SHP77 treated with DMSO at 0.1 percent for 48 hours (cell line): ENCODE measurements at regions not wholly inside any gene's neighbourhood (a gene's known extent, or its start where the extent isn't known, plus 50 kb on each side); places are given as distances from the start of the nearest gene placed in this dataset.

Source experiments
- DNase-seq: peaks from one replicate; lab custom pipeline; 2025; lab: John Stamatoyannopoulos, UW

DNA sequence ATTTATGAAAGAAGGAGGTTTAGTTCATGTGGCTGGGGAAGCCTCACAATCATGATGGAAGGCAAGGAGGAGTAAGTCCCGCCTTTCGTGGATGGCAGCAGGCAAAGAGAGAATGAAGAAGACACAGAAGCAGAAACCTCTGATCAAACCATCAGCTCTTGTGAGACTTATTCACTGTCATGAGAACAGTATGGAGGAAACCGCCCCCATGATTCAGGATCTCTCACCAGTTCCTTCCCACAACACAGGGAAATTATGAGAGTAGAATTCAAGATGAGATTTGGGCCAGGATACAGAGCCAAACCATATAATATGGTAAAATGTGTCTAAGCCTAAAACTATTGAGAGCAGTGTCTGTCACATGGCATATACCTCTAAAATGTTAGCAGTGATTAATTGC is 503.8 kb upstream of the CCDC179 start:
- no peak for DNase-seq

DNA sequence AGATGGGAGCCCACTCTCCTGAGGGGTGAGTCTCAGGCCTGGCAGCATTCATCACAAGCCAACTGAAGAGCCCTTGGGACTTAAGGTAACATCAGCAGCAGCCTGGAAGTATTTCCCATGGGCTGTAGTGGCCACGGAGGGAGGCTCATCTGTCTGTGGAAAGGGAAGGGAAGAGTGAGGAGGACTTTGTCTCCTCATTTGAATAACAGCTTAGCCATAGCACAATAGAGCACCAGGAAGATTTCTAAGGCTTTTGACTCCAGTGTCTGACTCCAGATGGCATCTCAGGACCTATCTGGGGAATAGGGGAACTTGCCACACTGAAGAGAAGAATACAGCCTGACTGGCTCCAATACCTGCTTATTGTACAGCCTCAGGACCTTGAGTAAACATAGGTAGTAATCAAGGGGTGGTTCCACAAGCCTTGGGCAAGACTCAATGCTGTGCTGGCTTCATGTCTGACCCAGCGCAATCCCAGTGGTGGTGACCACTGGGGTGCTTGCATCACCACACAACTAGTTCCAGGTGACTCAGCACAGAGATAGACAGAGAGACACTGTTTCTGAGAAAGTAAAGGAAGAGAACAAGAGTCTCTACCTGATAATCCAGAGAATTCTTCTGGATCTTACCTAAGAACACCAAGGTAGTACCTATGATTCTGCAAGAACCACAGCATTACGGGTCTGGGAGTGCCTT is 510.5 kb upstream of the CCDC179 start:
- DNase-seq: no peak

DNA sequence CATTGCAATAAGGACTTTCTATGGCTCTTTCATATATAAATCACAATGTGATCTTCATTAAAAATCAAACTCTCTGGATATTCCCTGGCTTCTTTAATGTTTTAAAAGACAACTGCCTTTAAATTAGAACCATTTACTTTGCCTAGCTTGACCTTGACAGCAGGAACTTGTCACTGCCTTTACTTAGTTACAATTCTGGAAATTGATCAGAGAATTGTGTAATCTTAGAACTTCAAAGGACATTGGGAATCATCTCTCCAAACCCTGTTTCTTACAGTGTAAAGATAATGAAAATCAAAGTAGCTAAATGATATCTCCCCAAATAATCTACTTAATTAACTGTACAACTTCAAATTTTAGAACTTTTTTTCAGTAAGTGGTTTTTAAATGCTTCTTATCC is 517.6 kb upstream of the CCDC179 start:
- no peak for DNase-seq

DNA sequence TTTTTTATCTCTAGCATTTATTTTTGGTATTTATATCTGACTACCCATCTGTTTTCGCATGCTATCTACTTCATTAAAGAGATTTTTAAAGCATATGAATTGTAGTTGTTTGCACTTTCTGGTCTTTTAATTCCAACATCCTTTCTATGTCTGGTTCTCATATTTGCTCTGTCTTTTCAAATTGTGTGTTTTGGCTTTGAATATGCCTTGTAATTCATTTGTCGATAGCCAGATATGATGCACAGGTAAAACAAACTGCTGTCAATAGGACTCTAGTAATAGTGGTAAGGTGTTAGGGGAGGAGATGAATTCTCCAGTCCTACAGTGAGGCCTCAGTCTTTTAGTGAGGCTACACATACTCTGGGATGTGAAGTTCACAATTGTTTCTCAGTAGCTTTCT is 530.8 kb upstream of the CCDC179 start:
- no peak for DNase-seq

DNA sequence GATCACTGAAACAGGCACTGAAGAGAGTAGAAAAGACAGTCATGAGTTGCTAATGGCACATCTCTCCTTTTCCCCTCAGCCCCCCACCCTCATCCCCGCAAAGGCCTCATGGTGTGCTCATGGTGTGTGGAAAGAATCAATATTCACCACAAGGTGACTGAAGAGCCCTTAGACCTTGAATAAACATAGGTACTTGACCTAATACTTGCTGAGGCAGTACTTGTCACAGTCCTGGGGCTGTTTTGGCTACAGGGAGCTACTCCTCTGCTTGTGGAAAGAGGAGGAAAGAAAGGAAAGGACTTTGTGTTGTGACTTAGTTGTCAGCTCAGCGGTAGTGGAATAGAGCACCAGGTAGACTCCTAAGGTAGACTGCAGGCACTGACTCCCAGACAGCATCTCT is 537.8 kb upstream of the CCDC179 start:
- DNase-seq: no peak

DNA sequence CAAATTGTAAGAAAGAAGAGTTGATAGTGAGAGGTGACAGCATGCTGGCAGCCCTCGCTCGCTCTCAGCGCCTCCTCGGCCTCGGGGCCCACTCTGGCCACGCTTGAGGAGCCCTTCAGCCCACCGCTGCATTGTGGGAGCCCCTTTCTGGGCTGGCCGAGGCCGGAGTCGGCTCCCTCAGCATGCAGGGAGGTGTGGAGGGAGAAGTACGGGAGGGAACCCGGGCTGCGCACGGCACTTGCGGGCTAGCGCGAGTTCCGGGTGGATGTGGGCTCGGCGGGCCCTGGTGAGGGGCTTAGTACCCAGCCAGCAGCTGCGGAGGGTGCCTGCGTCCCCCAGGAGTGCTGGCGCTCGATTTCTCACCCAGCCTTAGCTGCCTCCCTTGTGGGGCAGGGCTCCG is 539.7 kb upstream of the CCDC179 start:
- no peak for DNase-seq

DNA sequence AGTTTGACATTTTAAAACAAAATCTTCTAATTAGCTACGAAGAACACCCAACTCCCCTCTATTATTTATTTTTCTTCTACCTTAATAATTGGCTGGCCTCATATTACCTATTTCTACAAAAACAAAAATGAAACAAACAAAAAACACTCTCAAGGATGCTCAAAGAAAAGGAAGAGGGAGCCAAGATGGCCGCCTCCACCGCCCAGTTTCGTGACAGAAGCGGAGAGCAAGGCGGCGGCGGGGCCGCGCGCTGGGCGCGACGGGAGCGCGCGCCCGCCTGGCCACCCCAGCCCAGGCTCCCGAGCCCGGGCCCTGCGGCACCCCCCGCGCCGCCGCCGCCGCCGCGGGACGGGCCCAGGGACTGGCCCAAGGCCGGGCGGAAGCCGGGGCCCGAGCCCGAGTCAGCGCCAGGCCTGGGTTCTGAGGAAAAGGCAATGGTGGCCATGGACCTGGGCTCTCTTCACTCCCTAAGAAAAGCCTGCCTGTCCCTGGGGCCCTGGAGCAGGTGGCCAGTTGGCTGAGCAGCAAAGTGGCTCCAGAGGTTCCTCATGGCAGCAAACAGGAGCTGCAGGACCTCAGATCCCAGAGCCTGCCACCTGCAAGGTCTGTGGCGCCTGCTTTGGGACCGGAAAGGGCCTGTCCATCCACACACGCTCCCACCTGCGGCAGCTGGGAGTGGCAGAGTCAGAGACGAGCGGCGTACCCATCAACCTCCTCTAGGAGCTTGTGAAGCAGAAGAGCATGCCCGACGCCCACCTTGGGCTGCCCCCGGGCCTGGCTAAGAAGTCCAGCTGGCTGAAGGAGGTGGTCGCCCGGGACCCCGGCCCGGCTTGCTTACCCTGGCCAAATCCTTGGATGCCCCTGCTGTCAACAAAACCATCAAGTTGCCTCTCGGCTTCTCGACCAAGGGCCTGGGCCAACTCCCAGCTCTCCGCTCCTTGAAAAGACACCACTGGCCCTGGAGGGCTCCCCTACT is 543.2 kb upstream of the CCDC179 start:
- no peak for DNase-seq

DNA sequence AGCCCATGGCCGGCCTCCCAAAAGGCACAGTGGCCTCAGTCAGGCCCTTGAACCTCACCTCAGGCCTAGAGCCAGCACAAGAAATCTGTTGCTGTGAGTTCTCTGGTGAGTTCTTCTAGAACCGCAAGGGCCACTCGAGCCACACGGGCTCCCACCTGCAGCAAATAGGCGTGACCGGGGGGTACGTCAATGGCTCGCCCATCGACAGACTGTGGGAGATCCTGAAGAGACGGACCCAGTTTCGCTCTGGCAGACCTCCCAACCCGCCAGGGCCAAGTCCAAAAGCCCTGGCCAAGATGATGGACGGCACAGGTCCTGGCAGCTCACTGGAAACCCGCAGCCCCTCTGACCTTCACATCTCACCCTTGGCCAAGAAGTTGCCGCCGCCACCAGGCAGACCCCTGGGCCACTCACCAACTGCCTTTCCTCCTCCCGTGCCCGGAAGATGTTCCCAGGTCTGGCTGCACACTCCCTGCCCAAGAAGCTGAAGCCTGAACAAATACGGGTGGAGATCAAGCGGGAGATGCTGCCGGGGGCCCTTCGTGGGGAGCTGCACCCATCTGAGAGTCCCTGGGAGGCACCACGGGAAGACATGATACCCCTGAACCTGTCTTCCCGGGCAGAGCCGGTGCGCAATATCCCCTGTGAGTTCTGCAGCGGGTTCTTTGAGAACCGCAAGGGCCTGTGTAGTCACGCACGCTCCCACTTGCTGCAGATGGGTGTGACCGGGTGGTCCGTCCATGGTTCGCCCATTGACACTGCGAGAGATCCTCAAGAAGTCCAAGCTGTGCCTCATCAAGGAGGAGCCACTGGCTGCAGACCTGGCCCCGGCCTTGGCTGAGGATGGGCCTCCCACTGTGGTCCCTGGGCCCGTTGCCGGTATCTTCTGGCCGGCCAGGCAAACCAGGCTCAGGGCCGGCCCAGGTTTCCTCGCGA is 544.2 kb upstream of the CCDC179 start:
- DNase-seq: no peak

DNA sequence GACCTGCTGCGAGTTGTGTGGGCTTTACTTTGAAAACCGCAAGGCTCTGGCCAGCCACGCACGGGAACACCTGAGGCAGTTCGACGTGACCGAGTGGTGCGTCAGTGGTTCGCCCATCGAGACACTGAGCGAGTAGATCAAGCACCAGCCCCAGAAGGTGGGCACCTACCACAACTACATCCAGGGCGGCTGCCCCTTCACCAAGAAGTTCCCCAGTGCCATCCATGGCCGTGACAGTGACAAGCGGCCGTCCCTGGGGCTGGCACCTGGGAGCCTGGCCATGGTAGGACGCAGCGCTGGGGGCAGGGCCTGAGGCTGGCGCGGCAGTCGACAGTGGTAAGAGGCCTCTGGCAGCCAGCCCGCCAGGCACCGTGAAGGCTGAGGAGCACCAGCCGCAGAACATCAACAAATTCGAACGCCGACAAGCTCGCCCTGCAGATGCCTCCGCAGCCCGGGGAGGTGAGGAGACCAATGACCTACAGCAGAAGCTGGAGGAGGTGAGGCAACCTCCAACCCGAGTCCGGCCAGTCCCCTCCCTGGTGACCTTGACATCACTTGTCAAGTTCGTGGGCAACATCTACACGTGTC is 545.2 kb upstream of the CCDC179 start:
- DNase-seq: no peak

DNA sequence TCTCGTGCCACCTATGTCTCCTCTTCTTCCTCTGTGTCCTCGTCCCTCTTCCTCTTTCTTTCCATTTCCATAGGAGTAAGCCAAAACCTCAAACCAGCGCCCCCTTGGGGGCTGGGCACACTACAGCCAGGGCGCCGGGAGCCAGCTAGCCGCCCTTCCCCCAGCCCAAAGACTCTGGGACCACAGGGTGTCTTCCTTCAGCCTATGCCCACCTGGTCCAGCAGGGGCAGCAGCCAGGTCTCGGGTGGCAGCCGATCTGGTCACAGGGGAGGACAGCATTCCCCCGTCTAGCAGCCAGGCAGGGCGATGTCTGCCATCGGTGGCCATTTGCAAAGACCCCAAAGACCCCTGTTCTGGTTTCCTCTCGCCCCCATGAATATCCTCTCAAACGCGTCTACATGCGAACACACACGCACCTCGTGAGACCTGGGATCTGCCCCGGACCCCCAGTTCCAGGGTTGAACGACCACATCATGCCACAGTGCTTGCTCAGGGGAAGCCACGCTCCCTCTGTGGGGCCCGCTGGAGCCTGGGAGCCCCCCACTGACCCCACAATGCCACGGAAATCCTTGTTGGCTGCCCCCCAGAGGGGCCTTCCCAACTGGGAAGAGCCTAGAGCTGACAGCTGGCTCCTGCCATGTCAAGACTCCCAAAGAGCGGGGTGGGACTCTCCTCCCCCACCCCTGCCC is 546.0 kb upstream of the CCDC179 start:
- no peak for DNase-seq

DNA sequence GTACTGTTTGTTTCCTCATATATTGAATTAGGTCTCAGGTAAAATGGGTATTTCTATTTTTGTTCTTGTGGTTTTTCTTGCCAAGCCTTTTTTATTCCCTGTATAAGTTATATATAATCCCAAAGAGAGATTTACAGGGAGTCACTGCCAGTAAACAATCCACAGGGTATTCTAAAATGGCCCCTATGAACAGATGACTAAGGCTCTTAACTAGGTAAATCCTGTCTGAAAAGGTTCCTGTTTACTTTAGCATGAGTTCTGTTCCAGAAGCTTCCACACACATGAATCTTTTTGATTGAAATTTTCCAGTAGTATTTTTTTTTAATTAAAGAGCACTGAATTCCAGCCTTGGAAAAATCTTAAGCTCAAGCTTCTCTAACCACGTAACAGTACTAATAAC is 552.8 kb upstream of the CCDC179 start:
- DNase-seq: no peak

DNA sequence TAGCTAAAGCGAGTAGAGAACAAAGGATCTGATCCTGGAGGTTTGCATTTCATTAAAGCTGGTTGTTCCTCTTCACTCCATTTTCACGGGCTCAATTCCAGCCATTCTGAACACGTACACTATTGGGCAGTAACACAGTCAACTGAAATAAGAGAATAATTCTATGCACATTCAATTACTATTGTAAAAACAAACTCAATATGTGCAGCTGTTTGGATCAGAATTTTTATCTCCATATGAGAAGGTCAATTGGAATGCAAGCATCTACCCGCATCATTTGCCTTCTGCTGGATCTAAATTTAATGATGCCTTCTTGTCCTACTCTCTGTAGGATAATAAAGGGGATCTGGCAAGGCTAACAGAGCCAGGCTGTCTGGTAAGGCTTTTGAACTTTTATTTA is 562.8 kb upstream of the CCDC179 start:
- no peak for DNase-seq

DNA sequence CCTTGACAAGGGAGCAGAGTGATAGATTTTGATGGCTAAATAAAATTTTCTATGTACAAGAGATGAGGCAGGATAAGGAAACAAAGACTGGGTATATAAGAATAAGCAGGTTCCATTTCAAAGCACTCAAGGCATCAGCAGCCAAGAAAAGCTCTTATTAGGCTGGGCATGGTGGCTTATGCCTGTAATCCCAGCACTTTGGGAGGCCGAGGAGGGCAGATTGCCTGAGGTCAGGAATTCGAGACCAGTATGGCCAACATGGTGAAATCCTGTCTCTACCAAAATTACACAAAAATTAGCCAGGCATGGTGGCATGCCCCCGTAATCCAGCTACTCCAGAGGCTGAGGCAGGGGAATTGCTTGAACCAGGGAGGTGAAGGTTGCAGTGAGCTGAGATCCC is 563.4 kb upstream of the CCDC179 start:
- no peak for DNase-seq

DNA sequence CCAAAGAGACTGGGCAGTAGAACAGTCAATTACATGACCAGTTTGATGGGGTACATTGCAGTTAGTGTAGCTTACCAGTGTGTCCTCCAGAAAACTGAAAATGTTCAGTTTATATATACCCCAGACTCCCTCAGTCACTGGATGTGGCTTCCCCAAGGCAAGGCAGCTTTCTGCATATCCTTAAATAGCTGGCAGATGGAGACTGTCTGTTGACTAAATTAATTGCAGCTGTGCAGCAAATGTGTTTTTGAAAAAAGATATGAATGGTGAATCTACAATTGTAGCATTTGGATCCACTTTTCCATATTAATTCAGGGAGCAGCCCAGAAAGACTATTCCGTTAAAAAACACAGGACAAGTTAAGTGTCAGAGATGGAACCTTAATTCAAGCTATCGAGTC is 565.1 kb upstream of the CCDC179 start:
- DNase-seq: no peak

DNA sequence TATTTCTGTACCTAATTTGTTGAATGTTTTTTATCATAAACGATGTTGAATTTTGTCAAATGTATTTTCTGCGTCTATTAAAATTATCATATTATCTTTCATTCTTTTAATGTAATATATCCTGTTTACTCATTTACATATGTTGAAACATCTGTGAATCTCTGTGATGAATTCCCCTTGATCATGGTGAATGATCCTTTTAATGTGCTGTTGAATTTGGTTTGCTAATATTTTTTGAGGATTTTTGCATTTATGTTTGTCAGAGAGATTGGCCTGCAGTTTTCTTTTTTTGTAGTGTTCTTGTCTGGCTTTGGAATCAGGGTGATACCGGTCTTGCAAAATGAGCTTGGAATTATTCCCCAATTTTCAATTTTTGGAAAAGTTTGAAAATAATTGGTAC is 569.3 kb upstream of the CCDC179 start:
- DNase-seq: no peak

DNA sequence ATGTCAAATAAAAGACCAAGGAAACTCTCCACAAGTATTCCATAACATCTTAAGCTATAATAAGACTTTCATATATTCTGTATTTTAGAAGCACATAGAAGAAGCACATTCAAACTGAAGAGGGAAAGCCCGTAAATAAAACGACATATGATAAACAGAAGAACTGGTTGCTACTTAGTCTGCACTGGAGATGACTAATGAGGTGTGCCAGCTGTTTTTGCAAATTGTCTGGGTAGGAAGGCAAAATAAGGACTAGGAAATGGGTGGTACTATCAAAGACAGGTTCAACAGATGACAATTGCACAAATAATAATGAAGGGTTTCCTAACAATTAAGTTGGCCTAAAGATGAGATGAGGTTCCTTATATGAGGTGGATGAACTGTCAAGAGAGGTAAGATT is 593.2 kb upstream of the CCDC179 start:
- DNase-seq: no peak

DNA sequence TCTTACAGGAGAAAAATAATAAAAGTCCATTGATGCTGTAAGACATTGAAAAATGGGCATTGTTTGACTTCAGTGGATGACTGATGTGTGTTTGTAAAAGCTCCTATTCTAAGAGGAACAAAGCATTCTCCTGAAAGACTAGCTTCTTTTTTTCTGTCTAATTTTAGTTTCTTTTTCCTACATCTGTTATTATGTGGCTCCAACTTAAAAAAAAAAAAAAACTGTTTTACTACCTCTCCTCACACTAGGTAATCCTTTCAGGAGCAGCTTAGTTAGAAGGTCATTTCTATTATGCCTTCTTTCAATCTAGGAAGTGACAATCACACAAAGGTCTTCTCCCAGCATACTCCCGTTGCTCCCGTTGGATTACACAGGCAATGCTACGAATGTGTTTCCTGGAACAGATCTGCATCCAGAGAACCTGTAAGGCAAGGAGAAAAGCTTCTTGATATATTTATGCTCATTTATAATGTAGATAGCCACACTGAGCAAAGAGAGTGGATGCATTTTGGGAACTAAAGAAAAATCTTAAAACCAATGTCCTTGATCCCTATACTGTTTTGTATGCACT is 595.1 kb upstream of the CCDC179 start:
- DNase-seq: no peak

DNA sequence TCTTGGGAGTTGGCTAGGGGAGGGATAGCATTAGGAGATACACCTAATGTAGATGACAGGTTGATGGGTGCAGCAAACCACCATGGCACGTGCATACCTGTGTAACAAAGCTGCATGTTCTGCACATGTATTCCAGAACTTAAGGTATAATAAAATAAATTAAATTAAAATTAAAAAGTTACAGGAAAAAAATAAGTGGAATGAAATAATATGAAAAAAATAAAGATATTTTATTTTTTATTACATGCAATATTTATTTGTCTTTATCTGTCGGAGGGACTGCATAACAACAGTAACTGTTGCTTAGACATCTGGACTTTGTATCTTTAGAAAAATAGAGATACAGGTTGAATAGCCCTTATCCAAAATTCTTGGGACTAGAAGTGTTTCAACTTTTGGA is 597.4 kb upstream of the CCDC179 start:
- no peak for DNase-seq

DNA sequence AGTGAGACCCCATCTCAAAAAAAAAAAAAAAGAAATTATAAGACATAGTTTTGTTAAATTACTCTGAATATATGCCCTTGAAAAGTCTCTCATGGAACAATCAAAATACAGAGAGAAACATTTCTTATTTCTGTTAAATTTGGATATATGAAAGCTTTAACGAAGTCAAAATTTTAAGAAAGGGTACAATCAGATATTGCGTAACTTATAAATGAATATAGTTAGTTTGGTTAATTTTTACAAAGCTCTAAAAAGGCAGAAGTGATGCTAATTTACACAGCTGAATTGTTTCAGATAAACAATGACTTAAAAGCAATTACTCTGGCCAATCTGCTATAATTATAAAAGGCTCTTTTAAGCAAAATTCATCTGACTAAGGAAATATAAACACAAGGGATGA is 611.6 kb upstream of the CCDC179 start:
- no peak for DNase-seq

DNA sequence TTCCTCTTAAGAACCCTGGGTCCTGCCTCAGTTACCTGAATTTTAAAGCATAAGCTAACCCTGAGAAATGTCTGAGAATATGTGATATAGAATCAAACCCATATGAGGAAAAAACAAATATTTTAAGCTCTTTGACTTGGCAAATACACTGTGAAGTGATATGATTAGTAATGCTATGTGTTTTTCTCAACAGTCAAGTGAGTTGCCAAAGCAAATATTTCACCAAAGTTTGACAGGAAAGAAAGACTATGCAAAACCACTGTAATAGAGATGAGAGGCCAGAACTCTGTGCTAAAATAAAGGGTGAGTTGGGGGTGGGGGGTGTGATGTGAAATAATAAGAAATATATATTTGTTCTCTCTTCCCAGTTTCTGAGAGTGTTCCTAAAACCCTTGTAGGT is 613.5 kb upstream of the CCDC179 start:
- no peak for DNase-seq

DNA sequence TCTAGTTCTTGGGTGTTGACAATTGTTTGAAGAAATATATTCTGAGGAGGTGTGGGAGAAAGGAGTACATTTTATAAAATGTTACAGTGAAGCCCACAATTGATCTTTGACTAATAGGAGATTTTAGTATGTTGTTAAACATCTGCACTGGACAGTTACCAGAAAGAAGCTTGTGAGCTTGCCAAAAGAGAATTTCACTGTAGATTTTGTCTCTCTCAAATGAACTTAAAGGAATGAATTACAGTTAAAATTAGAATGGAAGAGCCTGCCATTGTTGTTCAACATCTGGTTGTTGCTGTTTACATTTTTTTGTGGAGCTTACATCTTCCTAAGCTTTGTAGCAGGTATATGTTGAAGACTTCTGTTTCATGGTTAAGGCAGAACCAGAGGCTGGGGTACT is 620.5 kb upstream of the CCDC179 start:
- DNase-seq: no peak
